ENCODE measurements at regions not wholly inside any gene's neighbourhood (a gene's known extent, or its start where the extent isn't known, plus 50 kb on each side); places are given as distances from the start of the nearest gene placed in this dataset.

DNA sequence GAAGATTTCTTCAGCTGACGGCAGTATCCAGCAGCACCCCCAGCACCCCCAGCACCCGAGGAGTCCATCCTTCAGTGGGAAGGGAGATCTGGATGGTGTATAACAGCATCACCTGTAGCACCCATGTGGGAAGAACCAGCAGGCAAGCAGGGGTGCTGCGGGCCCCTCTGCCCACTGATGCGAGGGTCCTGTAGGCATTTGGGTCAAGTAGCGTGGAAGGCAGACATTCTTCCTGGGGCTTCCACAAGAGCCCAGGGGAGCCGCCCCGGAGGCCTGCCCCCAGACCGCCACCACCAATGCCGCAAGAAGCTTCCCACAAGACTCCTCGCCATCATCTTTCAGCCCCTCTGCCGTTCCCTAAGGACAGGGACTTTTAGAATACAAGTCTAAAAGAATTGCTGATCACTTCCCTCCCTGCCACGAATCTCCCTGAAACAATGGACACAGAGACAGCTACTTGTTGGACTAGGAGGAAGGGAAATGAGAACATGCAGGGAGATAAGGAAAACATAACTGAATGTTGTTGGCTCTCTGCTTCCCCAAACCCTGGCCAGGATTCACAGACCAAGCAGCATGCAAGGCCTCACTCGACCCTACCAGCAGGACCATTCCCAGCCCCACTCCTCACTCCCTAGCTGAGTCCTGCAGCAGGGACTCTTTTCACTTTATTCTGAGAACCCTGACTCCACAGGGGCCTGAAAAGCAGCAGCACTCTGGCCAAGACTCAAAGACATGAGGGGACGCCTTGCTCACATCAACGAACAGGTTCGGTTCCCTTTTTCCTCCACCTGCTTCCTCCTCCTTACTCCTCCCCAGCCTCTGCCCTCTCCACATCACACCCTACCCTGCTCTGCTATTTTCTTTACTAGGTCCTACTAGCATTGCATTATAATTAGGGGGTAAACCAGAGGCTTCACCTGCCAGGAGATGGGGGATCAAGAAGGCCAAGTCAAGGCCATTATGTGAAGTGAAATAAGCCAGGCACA is 164.5 kb downstream of the HERPUD2 start:
- H3K27ac ChIP-seq (ENCODE audit: low read depth, low read length), result no peak overlapping the region
- no peaks in the 10 kb centered on the region for H3K36me3 ChIP-seq (ENCODE audit: control insufficient read depth, insufficient read depth, low read length)
- 0 out of 2 replicates have a peak, but pooled peaks cover 4% of the 10 kb centered on the region for H3K9me3 ChIP-seq (ENCODE audit: control insufficient read depth, insufficient read depth, low read depth, low read length)
- peaks cover 1% of the 10 kb centered on the region; the same call in 1 of the 2 replicates for H3K27me3 ChIP-seq (ENCODE audit: control insufficient read depth, insufficient read depth, low read length)
- no peak overlapping the region for H3K4me3 ChIP-seq (ENCODE audit: low read depth, low read length)
- H3K4me1 ChIP-seq (ENCODE audit: control insufficient read depth, insufficient read depth, low read length), result no peaks in the 10 kb centered on the region
- no peak overlapping the region for H3K9ac ChIP-seq (ENCODE audit: low read length)

DNA sequence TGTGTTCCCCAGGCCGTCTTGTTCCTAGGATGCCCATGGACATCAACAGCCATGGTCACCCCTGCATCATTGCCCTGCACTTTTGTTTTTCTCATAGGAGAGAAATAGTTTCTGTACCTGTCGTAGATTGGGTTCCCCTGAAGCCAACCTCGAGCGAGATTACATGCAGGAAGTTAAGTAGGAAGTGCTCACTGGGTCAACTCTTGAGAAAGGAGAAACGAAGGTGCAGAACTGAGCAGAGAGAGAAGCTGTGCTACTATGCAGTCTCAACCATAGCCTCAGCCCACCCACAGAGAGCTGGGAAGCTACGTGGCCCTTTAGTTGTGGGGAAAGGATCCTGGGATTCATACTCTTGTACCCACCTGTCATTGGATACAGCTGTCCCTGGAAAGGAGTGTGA is 165.2 kb downstream of the HERPUD2 start:
- Histone ChIP-seq H3K36me3 (ENCODE audit: control insufficient read depth, insufficient read depth, low read length) (no peaks in the 10 kb centered on the region), H3K27me3 (ENCODE audit: control insufficient read depth, insufficient read depth, low read length) (no peaks in the 10 kb centered on the region; the same call in 1 of the 2 replicates), H3K9me3 (ENCODE audit: control insufficient read depth, insufficient read depth, low read depth, low read length) (0 out of 2 replicates have a peak, but pooled peaks cover 4% of the 10 kb centered on the region), H3K4me3 (ENCODE audit: low read depth, low read length) (no peak overlapping the region), H3K4me1 (ENCODE audit: control insufficient read depth, insufficient read depth, low read length) (no peaks in the 10 kb centered on the region), H3K27ac (ENCODE audit: low read depth, low read length) (no peak overlapping the region), H3K9ac (ENCODE audit: low read length) (no peak overlapping the region)

DNA sequence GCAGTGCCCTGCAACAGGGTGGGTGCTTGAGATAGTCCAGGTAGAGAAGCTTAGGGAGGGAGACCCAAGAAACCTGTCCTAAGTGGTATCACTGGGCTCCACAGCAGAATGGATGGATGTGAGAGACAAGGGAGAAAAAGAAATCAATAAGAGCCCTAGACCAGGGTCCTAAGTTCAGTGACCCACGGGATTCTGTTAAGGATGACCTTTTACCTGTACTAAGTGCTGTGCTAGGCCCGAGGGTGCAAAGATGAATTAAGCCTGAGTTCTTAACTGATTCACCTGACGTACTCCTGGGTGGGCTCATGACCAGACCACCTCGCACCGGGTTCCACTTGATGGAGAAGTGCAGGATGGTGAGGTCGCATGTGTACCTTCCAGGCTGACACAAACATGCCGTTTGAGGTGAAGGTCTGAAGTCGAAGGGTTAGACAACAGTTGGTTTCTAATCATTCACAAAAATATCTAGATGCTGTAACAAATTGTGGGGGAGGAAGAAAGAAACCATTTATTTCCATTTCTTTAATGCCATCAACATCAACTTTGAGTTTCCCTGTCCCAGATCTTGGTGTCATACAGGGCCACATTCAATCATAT is 166.5 kb downstream of the HERPUD2 start:
- Histone ChIP-seq H3K9ac (ENCODE audit: low read length) (no peak overlapping the region), H3K27ac (ENCODE audit: low read depth, low read length) (no peak overlapping the region), H3K27me3 (ENCODE audit: control insufficient read depth, insufficient read depth, low read length) (no peaks in the 10 kb centered on the region; the same call in 1 of the 2 replicates), H3K4me3 (ENCODE audit: low read depth, low read length) (no peak overlapping the region), H3K9me3 (ENCODE audit: control insufficient read depth, insufficient read depth, low read depth, low read length) (0 out of 2 replicates have a peak, but pooled peaks cover 4% of the 10 kb centered on the region), H3K36me3 (ENCODE audit: control insufficient read depth, insufficient read depth, low read length) (no peaks in the 10 kb centered on the region), H3K4me1 (ENCODE audit: control insufficient read depth, insufficient read depth, low read length) (no peaks in the 10 kb centered on the region)

DNA sequence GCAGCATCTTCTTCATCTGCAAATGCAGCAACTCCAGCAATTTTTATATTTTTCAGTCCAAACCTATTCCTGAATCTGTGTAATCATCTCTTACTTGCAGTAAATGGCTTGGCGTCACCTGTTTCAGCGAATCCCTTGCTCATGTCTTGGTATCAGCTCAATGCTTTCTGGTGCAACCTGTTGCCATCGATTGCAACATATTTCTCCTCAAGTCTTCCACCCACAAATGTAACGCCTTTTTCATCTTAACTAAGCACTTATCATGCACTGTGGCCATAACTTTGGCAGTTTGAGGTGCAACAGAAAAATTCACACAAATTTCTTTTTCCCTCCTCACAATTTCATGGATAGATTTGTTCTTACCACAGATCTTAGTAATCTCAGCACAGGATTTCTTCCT is 168.3 kb downstream of the HERPUD2 start:
- no peaks in the 10 kb centered on the region for H3K27me3 ChIP-seq (ENCODE audit: control insufficient read depth, insufficient read depth, low read length)
- H3K27ac ChIP-seq (ENCODE audit: low read depth, low read length), result no peak overlapping the region

DNA sequence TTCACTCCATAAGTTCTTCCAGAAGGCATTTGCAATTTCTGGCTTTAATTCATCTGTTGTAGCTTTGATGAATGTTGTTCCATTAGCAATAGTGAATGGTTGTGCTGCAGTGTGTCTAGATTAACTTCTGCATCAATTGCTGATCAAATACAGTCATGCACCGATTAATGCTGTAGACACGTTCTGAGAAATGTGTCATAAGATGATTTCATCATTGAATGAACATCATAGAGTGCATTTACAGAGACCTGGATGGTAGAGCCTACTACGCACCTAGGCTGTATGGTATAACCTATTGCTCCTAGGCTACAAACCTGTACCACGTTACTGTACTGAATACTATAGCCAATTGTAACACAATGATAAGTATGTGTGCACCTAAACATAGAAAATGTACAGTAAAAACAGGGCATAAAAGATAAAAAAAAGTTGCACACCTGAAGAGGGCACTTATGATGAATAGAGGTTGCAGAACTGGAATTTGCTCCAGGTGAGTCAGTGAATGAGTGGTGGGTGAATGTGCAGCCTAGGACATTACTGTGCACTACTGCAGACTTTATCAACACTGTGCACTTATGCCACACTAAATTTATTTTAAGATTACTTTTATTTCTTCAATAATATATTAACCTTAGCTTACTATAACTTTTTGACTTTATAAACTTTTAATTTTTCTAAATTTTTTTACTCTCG is 170.7 kb downstream of the HERPUD2 start:
- no peak overlapping the region for H3K27ac ChIP-seq (ENCODE audit: low read depth, low read length)
- no peaks in the 10 kb centered on the region for H3K9me3 ChIP-seq (ENCODE audit: control insufficient read depth, insufficient read depth, low read depth, low read length)
- no peak overlapping the region for H3K9ac ChIP-seq (ENCODE audit: low read length)
- no peaks in the 10 kb centered on the region for H3K36me3 ChIP-seq (ENCODE audit: control insufficient read depth, insufficient read depth, low read length)
- H3K27me3 ChIP-seq (ENCODE audit: control insufficient read depth, insufficient read depth, low read length), result no peaks in the 10 kb centered on the region
- no peak overlapping the region for H3K4me3 ChIP-seq (ENCODE audit: low read depth, low read length)
- H3K4me1 ChIP-seq (ENCODE audit: control insufficient read depth, insufficient read depth, low read length), result no peaks in the 10 kb centered on the region

More for the DNA sequence above, 168.3 kb downstream of the HERPUD2 start:
- H3K36me3 ChIP-seq (ENCODE audit: control insufficient read depth, insufficient read depth, low read length), result no peaks in the 10 kb centered on the region
- no peak overlapping the region for H3K9ac ChIP-seq (ENCODE audit: low read length)
- 0 out of 2 replicates have a peak, but pooled peaks cover 4% of the 10 kb centered on the region for H3K9me3 ChIP-seq (ENCODE audit: control insufficient read depth, insufficient read depth, low read depth, low read length)
- H3K4me3 ChIP-seq (ENCODE audit: low read depth, low read length), result no peak overlapping the region
- H3K4me1 ChIP-seq (ENCODE audit: control insufficient read depth, insufficient read depth, low read length), result no peaks in the 10 kb centered on the region

DNA sequence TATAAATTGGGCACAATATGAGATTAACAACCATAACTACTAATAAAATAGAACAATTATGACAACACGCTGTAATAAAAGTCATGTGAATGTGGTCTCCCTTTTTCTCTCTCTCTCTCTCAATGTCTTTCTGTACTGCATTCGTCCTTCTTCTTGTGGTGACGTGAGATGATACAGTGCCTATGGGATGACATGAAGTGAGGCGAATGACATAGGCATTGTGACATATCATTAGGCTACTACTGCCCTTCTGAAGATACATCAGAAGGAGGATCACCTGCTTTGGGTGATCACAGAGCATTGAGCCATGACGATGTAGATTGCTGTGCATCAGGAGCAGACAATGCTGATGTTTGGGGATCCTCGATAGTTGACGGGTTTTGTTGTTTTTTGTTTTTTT is 171.6 kb downstream of the HERPUD2 start:
- Histone ChIP-seq H3K36me3 (ENCODE audit: control insufficient read depth, insufficient read depth, low read length) (no peaks in the 10 kb centered on the region), H3K9ac (ENCODE audit: low read length) (no peak overlapping the region), H3K27me3 (ENCODE audit: control insufficient read depth, insufficient read depth, low read length) (no peaks in the 10 kb centered on the region), H3K9me3 (ENCODE audit: control insufficient read depth, insufficient read depth, low read depth, low read length) (no peaks in the 10 kb centered on the region), H3K27ac (ENCODE audit: low read depth, low read length) (no peak overlapping the region), H3K4me3 (ENCODE audit: low read depth, low read length) (no peak overlapping the region), H3K4me1 (ENCODE audit: control insufficient read depth, insufficient read depth, low read length) (no peaks in the 10 kb centered on the region)

DNA sequence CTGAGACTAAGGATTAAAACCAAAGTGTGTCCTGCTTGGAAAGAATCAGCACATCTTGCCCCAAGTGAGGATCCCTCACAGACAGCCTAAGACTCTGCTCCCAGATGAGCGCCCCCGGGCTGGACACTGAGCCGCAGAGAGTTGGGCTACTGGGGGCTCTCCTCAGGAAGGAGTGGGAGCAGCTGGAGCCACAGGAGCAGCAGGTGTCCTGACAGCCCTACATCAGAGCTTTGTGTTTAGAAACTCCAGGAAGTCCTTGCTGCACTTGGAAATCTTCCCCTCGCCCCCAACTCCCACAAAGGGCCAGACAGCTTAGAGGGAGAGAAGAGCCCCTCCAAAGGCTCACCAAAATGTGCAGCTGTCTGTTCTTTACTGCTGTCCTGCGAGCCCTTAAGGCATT is 172.2 kb downstream of the HERPUD2 start:
- Histone ChIP-seq H3K9me3 (ENCODE audit: control insufficient read depth, insufficient read depth, low read depth, low read length) (no peaks in the 10 kb centered on the region), H3K4me1 (ENCODE audit: control insufficient read depth, insufficient read depth, low read length) (no peaks in the 10 kb centered on the region), H3K4me3 (ENCODE audit: low read depth, low read length) (no peak overlapping the region), H3K9ac (ENCODE audit: low read length) (no peak overlapping the region), H3K27ac (ENCODE audit: low read depth, low read length) (no peak overlapping the region), H3K36me3 (ENCODE audit: control insufficient read depth, insufficient read depth, low read length) (no peaks in the 10 kb centered on the region), H3K27me3 (ENCODE audit: control insufficient read depth, insufficient read depth, low read length) (no peaks in the 10 kb centered on the region; the same call in 1 of the 2 replicates)

DNA sequence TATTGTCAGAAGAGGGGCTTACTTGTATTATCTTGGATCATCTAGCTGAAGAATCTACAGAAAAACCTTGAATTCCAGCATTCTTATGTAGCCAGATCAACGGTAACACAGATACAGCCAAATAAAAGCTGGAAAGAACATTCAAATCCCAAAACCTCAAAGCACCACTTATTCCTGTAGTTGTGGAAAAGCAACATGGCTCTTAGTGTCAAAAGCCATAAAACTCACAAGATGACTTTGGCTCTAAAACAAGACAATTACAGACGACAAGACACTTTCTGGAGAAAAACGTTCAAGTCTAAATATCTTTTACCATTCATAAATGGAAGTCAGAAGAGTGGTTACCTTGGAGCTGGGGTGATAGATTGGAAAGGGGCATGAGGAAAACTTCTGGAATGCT is 173.0 kb downstream of the HERPUD2 start:
- no peaks in the 10 kb centered on the region for H3K36me3 ChIP-seq (ENCODE audit: control insufficient read depth, insufficient read depth, low read length)
- H3K9me3 ChIP-seq (ENCODE audit: control insufficient read depth, insufficient read depth, low read depth, low read length), result no peaks in the 10 kb centered on the region
- no peak overlapping the region for H3K27ac ChIP-seq (ENCODE audit: low read depth, low read length)
- no peaks in the 10 kb centered on the region for H3K4me1 ChIP-seq (ENCODE audit: control insufficient read depth, insufficient read depth, low read length)
- H3K9ac ChIP-seq (ENCODE audit: low read length), result no peak overlapping the region
- no peak overlapping the region for H3K4me3 ChIP-seq (ENCODE audit: low read depth, low read length)
- no peaks in the 10 kb centered on the region; the same call in 1 of the 2 replicates for H3K27me3 ChIP-seq (ENCODE audit: control insufficient read depth, insufficient read depth, low read length)

DNA sequence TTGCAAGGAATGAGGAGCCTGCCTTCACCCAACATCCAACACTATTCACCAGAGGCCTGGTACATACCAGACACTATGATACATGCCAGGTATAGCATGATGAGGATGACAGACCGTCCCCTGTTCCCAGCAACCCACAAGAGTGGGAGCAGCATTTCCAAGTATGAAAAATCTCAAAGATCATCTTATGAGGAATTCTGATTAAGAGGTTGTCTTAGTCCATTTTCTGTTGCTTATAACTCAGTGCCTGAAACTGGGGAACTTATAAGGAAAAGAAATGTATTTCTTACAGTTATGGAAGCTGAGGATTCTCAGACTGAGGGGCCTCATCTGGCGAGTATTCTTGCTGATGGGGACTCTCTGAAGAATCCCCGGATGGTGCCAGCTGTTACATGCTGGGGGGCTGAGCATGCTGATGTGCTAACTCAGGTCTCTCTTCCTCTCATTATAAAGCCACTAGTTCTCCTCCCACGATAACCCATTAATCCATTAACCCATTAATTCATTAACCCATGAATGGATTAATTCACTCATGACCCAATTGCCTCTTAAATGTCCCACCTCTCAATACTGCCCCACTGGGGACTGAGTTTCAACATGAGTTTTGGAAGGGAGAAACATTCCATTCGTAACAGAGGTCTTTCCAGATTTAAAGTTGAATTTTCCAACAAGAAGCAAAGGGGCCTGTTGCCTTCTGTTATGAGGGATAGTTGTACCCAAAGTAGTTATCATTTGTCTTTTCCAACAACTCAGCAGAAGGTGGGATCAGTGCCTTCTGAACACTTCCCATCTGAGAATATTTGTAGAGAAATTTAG is 173.9 kb downstream of the HERPUD2 start:
- Histone ChIP-seq H3K9ac (ENCODE audit: low read length) (no peak overlapping the region), H3K36me3 (ENCODE audit: control insufficient read depth, insufficient read depth, low read length) (no peaks in the 10 kb centered on the region)

More for the DNA sequence above, 173.9 kb downstream of the HERPUD2 start:
- no peaks in the 10 kb centered on the region for H3K4me1 ChIP-seq (ENCODE audit: control insufficient read depth, insufficient read depth, low read length)
- no peak overlapping the region for H3K4me3 ChIP-seq (ENCODE audit: low read depth, low read length)
- H3K27ac ChIP-seq (ENCODE audit: low read depth, low read length), result no peak overlapping the region
- H3K9me3 ChIP-seq (ENCODE audit: control insufficient read depth, insufficient read depth, low read depth, low read length), result no peaks in the 10 kb centered on the region
- H3K27me3 ChIP-seq (ENCODE audit: control insufficient read depth, insufficient read depth, low read length), result no peaks in the 10 kb centered on the region; the same call in 1 of the 2 replicates

All from HUES6 (cell line).